HUES6 (cell line): ENCODE measurements at regions not wholly inside any gene's neighbourhood (a gene's known extent, or its start where the extent isn't known, plus 50 kb on each side); places are given as distances from the start of the nearest gene placed in this dataset.
"Not testable (repeated sequence)": the region's sequence is repeated elsewhere in the genome, so short reads cannot be mapped to it uniquely, and the experiment has no call there.

Experiments used
- H3K27ac ChIP-seq: 2 replicates; pipeline ENCODE4 v1.7.0; 2013; ENCODE audit warnings: low read depth, mild to moderate bottlenecking, low read length, inconsistent platforms
- H3K27me3 ChIP-seq: 2 replicates; pipeline ENCODE4 v1.6.1; 2013; ENCODE audit warnings: low read length; ENCODE audit not compliant: control insufficient read depth, insufficient read depth
- H3K36me3 ChIP-seq: 2 replicates; pipeline ENCODE4 v1.6.1; 2013; ENCODE audit warnings: low read length; ENCODE audit not compliant: control insufficient read depth, insufficient read depth
- H3K4me1 ChIP-seq: 2 replicates; pipeline ENCODE4 v1.6.1; 2013; ENCODE audit warnings: low read length; ENCODE audit not compliant: control insufficient read depth, insufficient read depth
- H3K4me3 ChIP-seq: 2 replicates; pipeline ENCODE4 v1.5.1; 2013; ENCODE audit warnings: low read depth, low read length
- H3K9ac ChIP-seq: one replicate; pipeline ENCODE4 v1.6.1; 2013; ENCODE audit warnings: mild to moderate bottlenecking, low read length
- H3K9me3 ChIP-seq: 2 replicates; pipeline ENCODE4 v1.6.1; 2013; ENCODE audit warnings: low read depth, low read length; ENCODE audit not compliant: control insufficient read depth, insufficient read depth

GRCh38 chr6:49220293-49220692, 242.8 kb downstream of the MMUT start:
- Histone ChIP-seq H3K4me3 (no peak overlapping the region), H3K9ac (no peak overlapping the region), H3K27me3 (no peaks in the 10 kb centered on the region), H3K4me1 (no peaks in the 10 kb centered on the region), H3K9me3 (no peaks in the 10 kb centered on the region), H3K27ac (no peak overlapping the region), H3K36me3 (no peaks in the 10 kb centered on the region)

- H3K36me3 ChIP-seq: no peaks in the 10 kb centered on the region
- no peak overlapping the region for H3K27ac ChIP-seq
- no peak overlapping the region for H3K4me3 ChIP-seq
- no peaks in the 10 kb centered on the region for H3K4me1 ChIP-seq
- no peak overlapping the region for H3K9ac ChIP-seq
- peaks cover 8% of the 10 kb centered on the region; the same call in 1 of the 2 replicates for H3K9me3 ChIP-seq
- no peaks in the 10 kb centered on the region for H3K27me3 ChIP-seq
Observed at GRCh38 chr6:49205526-49205925, 257.5 kb downstream of the MMUT start.

GRCh38 chr6:49202924-49203536, 260.0 kb downstream of the MMUT start:
- no peaks in the 10 kb centered on the region for H3K4me1 ChIP-seq
- H3K27ac ChIP-seq: no peak overlapping the region
- H3K27me3 ChIP-seq: no peaks in the 10 kb centered on the region
- no peak overlapping the region for H3K4me3 ChIP-seq
- H3K9ac ChIP-seq: no peak overlapping the region
- peaks cover 8% of the 10 kb centered on the region; the same call in 1 of the 2 replicates for H3K9me3 ChIP-seq
- H3K36me3 ChIP-seq: no peaks in the 10 kb centered on the region

- no peaks in the 10 kb centered on the region for H3K27me3 ChIP-seq
- H3K4me1 ChIP-seq: no peaks in the 10 kb centered on the region
- H3K4me3 ChIP-seq: no peak overlapping the region
- no peaks in the 10 kb centered on the region for H3K36me3 ChIP-seq
- H3K27ac ChIP-seq: no peak overlapping the region
- H3K9me3 ChIP-seq: no peaks in the 10 kb centered on the region
- H3K9ac ChIP-seq: no peak overlapping the region
Observed at GRCh38 chr6:49198015-49198414, 265.0 kb downstream of the MMUT start.

GRCh38 chr6:49162379-49162778, 300.7 kb downstream of the MMUT start:
- not testable (repeated sequence) for H3K27me3 ChIP-seq, H3K27ac ChIP-seq, H3K4me3 ChIP-seq, H3K9me3 ChIP-seq, H3K36me3 ChIP-seq, H3K4me1 ChIP-seq, H3K9ac ChIP-seq

- Histone ChIP-seq H3K36me3 (no peaks in the 10 kb centered on the region), H3K9me3 (no peaks in the 10 kb centered on the region), H3K27ac (no peak overlapping the region), H3K9ac (no peak overlapping the region), H3K4me1 (no peaks in the 10 kb centered on the region), H3K27me3 (no peaks in the 10 kb centered on the region), H3K4me3 (no peak overlapping the region)
Observed at GRCh38 chr6:49155316-49155715, 307.7 kb downstream of the MMUT start.

- Histone ChIP-seq H3K4me3 (no peak overlapping the region), H3K4me1 (no peaks in the 10 kb centered on the region), H3K9ac (no peak overlapping the region), H3K9me3 (no peaks in the 10 kb centered on the region), H3K27me3 (no peaks in the 10 kb centered on the region), H3K27ac (no peak overlapping the region), H3K36me3 (no peaks in the 10 kb centered on the region)
Observed at GRCh38 chr6:49151957-49152356, 311.1 kb downstream of the MMUT start.

GRCh38 chr6:49151461-49151860, 311.6 kb downstream of the MMUT start:
- H3K36me3 ChIP-seq: no peaks in the 10 kb centered on the region
- no peak overlapping the region for H3K9ac ChIP-seq
- no peak overlapping the region for H3K27ac ChIP-seq
- no peaks in the 10 kb centered on the region for H3K4me1 ChIP-seq
- no peaks in the 10 kb centered on the region for H3K27me3 ChIP-seq
- no peak overlapping the region for H3K4me3 ChIP-seq
- H3K9me3 ChIP-seq: no peaks in the 10 kb centered on the region

GRCh38 chr6:49151033-49151432, 312.0 kb downstream of the MMUT start:
- no peaks in the 10 kb centered on the region for H3K4me1 ChIP-seq
- no peak overlapping the region for H3K27ac ChIP-seq
- H3K9ac ChIP-seq: no peak overlapping the region
- H3K36me3 ChIP-seq: no peaks in the 10 kb centered on the region
- no peak overlapping the region for H3K4me3 ChIP-seq
- H3K27me3 ChIP-seq: no peaks in the 10 kb centered on the region
- no peaks in the 10 kb centered on the region for H3K9me3 ChIP-seq

GRCh38 chr6:49145280-49145679, 317.8 kb downstream of the MMUT start:
- Histone ChIP-seq H3K36me3 (no peaks in the 10 kb centered on the region), H3K4me1 (peaks cover 17% of the 10 kb centered on the region), H3K27me3 (no peaks in the 10 kb centered on the region), H3K27ac (no peak overlapping the region), H3K9me3 (no peaks in the 10 kb centered on the region), H3K9ac (no peak overlapping the region), H3K4me3 (no peak overlapping the region)

- Histone ChIP-seq H3K9ac (no peak overlapping the region), H3K27ac (no peak overlapping the region), H3K36me3 (no peaks in the 10 kb centered on the region), H3K27me3 (no peaks in the 10 kb centered on the region), H3K4me1 (peaks cover 17% of the 10 kb centered on the region), H3K9me3 (no peaks in the 10 kb centered on the region), H3K4me3 (no peak overlapping the region)
Observed at GRCh38 chr6:49142421-49143151, 320.5 kb downstream of the MMUT start.
